HG03280 (cell line): ENCODE measurements at regions not wholly inside any gene's neighbourhood (a gene's known extent, or its start where the extent isn't known, plus 50 kb on each side); places are given as distances from the start of the nearest gene placed in this dataset.

Source experiments
- ATAC-seq: cut with Tn5 transposase; IDR thresholded peaks from one replicate; pipeline ENCODE4 v1.9.1; 2021; ENCODE audit warnings: mild to moderate bottlenecking, moderate library complexity; ENCODE audit not compliant: unreplicated experiment

- no peak for ATAC-seq
These were observed 78.9 kb upstream of the CAMK1G start for GRCh38 chr1:209504571-209504970.

- ATAC-seq, result no peak
These were observed 78.5 kb upstream of the CAMK1G start for GRCh38 chr1:209505044-209505443.

- no peak for ATAC-seq
These were observed 77.4 kb upstream of the CAMK1G start for GRCh38 chr1:209506101-209506500.

GRCh38 chr1:209509039-209509438 is 74.5 kb upstream of the CAMK1G start:
- no peak for ATAC-seq

- ATAC-seq, result no peak
These were observed 73.5 kb upstream of the CAMK1G start for GRCh38 chr1:209510063-209510462.

- ATAC-seq, result no peak
These were observed 72.3 kb upstream of the CAMK1G start for GRCh38 chr1:209511169-209511568.

GRCh38 chr1:209512821-209513220 is 70.7 kb upstream of the CAMK1G start:
- ATAC-seq, result no peak

GRCh38 chr1:209513226-209513625 is 70.3 kb upstream of the CAMK1G start:
- ATAC-seq, result no peak

GRCh38 chr1:209516771-209517680 is 66.5 kb upstream of the CAMK1G start:
- ATAC-seq, result no peak

GRCh38 chr1:209517681-209518050 is 65.8 kb upstream of the CAMK1G start:
- ATAC-seq, result no peak

- ATAC-seq, result no peak
These were observed 63.7 kb upstream of the CAMK1G start for GRCh38 chr1:209519786-209520185.

GRCh38 chr1:209522826-209523225 is 60.7 kb upstream of the CAMK1G start:
- no peak for ATAC-seq

- ATAC-seq, result no peak
These were observed 57.4 kb upstream of the CAMK1G start for GRCh38 chr1:209526137-209526536.

- no peak for ATAC-seq
These were observed 56.1 kb upstream of the CAMK1G start for GRCh38 chr1:209527372-209527771.

- ATAC-seq, result no peak
These were observed 55.4 kb upstream of the CAMK1G start for GRCh38 chr1:209527993-209528717.

- no peak for ATAC-seq
These were observed 54.3 kb upstream of the CAMK1G start for GRCh38 chr1:209529233-209529632.

GRCh38 chr1:209531006-209531405 is 52.5 kb upstream of the CAMK1G start:
- ATAC-seq, result no peak

GRCh38 chr1:209531549-209531948 is 52.0 kb upstream of the CAMK1G start:
- no peak for ATAC-seq
